H9 (cell line): ENCODE measurements at regions not wholly inside any gene's neighbourhood (a gene's known extent, or its start where the extent isn't known, plus 50 kb on each side); places are given as distances from the start of the nearest gene placed in this dataset.

Experiments
- DNase-seq: peaks from one replicate; pipeline ENCODE4 v3.0.0-alpha.2; 2017
- H2AFZ ChIP-seq: one replicate; pipeline ENCODE4 v1.6.1; 2013; ENCODE audit warnings: mild to moderate bottlenecking, low read length, control low read depth, moderate library complexity
- H2AK5ac ChIP-seq: 2 replicates; pipeline ENCODE4 v1.6.1; 2013; ENCODE audit warnings: low read length, control low read depth, mixed read lengths; ENCODE audit not compliant: insufficient read length
- H2BK120ac ChIP-seq: one replicate; pipeline ENCODE4 v1.6.1; 2013; ENCODE audit warnings: low read depth, mild to moderate bottlenecking, low read length, control low read depth, inconsistent platforms; ENCODE audit not compliant: poor library complexity, severe bottlenecking
- H2BK12ac ChIP-seq: 2 replicates; pipeline ENCODE4 v1.6.1; 2013; ENCODE audit warnings: low read length, control low read depth, mixed read lengths, low read depth; ENCODE audit not compliant: insufficient read length
- H2BK15ac ChIP-seq: 2 replicates; pipeline ENCODE4 v1.6.1; 2013; ENCODE audit warnings: low read depth, low read length, control low read depth
- H2BK20ac ChIP-seq: one replicate; pipeline ENCODE4 v1.6.1; 2013; ENCODE audit warnings: low read depth, mild to moderate bottlenecking, low read length, control low read depth, inconsistent platforms; ENCODE audit not compliant: poor library complexity, severe bottlenecking
- H2BK5ac ChIP-seq: 2 replicates; pipeline ENCODE4 v1.6.1; 2013; ENCODE audit warnings: low read length, control low read depth, mixed read lengths; ENCODE audit not compliant: insufficient read length
- H3K14ac ChIP-seq: 2 replicates; pipeline ENCODE4 v1.6.1; 2013; ENCODE audit warnings: low read length, control low read depth; ENCODE audit not compliant: insufficient read depth
- H3K18ac ChIP-seq: 2 replicates; pipeline ENCODE4 v1.6.1; 2013; ENCODE audit warnings: low read depth, mild to moderate bottlenecking, mixed read lengths, low read length, control low read depth; ENCODE audit not compliant: insufficient read length
- H3K23ac ChIP-seq: 2 replicates; pipeline ENCODE4 v1.6.1; 2013; ENCODE audit warnings: low read length, control low read depth, mixed read lengths, low read depth; ENCODE audit not compliant: insufficient read length
- H3K23me2 ChIP-seq: 2 replicates; pipeline ENCODE4 v1.6.1; 2013; ENCODE audit warnings: low read depth, mild to moderate bottlenecking, mixed read lengths, low read length, control low read depth; ENCODE audit not compliant: insufficient read length, poor library complexity, severe bottlenecking
- H3K27ac ChIP-seq: 2 replicates; pipeline ENCODE4 v1.5.1; 2013; ENCODE audit warnings: low read length, control low read depth, mixed read lengths, low read depth; ENCODE audit not compliant: insufficient read length
- H3K27me3 ChIP-seq: 2 replicates; pipeline ENCODE4 v1.6.1; 2013; ENCODE audit warnings: low read length, control low read depth, inconsistent platforms; ENCODE audit not compliant: insufficient read depth
- H3K4ac ChIP-seq: 2 replicates; pipeline ENCODE4 v1.6.1; 2013; ENCODE audit warnings: low read depth, mild to moderate bottlenecking, control low read depth, inconsistent platforms, low read length, moderate library complexity
- H3K4me1 ChIP-seq: 2 replicates; pipeline ENCODE4 v1.6.1; 2013; ENCODE audit warnings: low read length, control low read depth, inconsistent platforms; ENCODE audit not compliant: insufficient read depth
- H3K4me2 ChIP-seq: 2 replicates; pipeline ENCODE4 v1.6.1; 2013; ENCODE audit warnings: low read length, control low read depth, mixed read lengths; ENCODE audit not compliant: insufficient read length, insufficient read depth
- H3K56ac ChIP-seq: 2 replicates; pipeline ENCODE4 v1.6.1; 2013; ENCODE audit warnings: low read depth, mild to moderate bottlenecking, mixed read lengths, low read length, control low read depth; ENCODE audit not compliant: insufficient read length
- H3K79me1 ChIP-seq: 2 replicates; pipeline ENCODE4 v1.6.1; 2013; ENCODE audit warnings: low read depth, mild to moderate bottlenecking, moderate library complexity, low read length, control low read depth, inconsistent platforms; ENCODE audit not compliant: insufficient read depth, poor library complexity, severe bottlenecking
- H3K79me2 ChIP-seq: 2 replicates; pipeline ENCODE4 v1.6.1; 2013; ENCODE audit warnings: low read length, control low read depth, inconsistent platforms; ENCODE audit not compliant: insufficient read depth
- H3K9ac ChIP-seq: 2 replicates; pipeline ENCODE4 v1.6.1; 2013; ENCODE audit warnings: low read length, control low read depth, mixed read lengths; ENCODE audit not compliant: insufficient read length; ENCODE audit errors: extremely low read depth
- H3K9me3 ChIP-seq: one replicate; pipeline ENCODE4 v1.6.1; 2013; ENCODE audit warnings: low read depth, low read length, inconsistent platforms; ENCODE audit not compliant: control insufficient read depth
- H3T11ph ChIP-seq: one replicate; pipeline ENCODE4 v1.6.1; 2013; ENCODE audit warnings: mild to moderate bottlenecking, low read length, control low read depth, inconsistent platforms
- H4K20me1 ChIP-seq: one replicate; pipeline ENCODE4 v1.6.1; 2013; ENCODE audit not compliant: control insufficient read depth, insufficient read length, insufficient read depth
- H4K5ac ChIP-seq: 2 replicates; pipeline ENCODE4 v1.6.1; 2013; ENCODE audit warnings: low read depth, mild to moderate bottlenecking, mixed read lengths, low read length, control low read depth; ENCODE audit not compliant: insufficient read length
- H4K8ac ChIP-seq: replicated peaks from 2 replicates; pipeline ENCODE4 v1.6.1; 2013; ENCODE audit warnings: low read length, control low read depth, mixed read lengths, low read depth; ENCODE audit not compliant: insufficient read length
- H4K91ac ChIP-seq: 2 replicates; pipeline ENCODE4 v1.6.1; 2013; ENCODE audit warnings: low read depth, mild to moderate bottlenecking, moderate library complexity, mixed read lengths, low read length, control low read depth; ENCODE audit not compliant: insufficient read length
- H3K27ac Mint-ChIP-seq, 3 experiments: 2 replicates in 2 of 3; 3 replicates in 1 of 3; pipeline ENCODE4 v1.8.0; 2020 to 2021; ENCODE audit warnings: mixed read lengths in 3 of 3, mild to moderate bottlenecking in 1 of 3, moderate library complexity in 1 of 3
- H3K27me3 Mint-ChIP-seq: 2 replicates; pipeline ENCODE4 v1.8.0; 2021; ENCODE audit warnings: low read depth, mild to moderate bottlenecking, moderate library complexity, mixed read lengths
- H3K36me3 Mint-ChIP-seq, 3 experiments: 2 replicates in 2 of 3; 3 replicates in 1 of 3; pipeline ENCODE4 v1.8.0; 2020 to 2021; ENCODE audit warnings: low read depth in 3 of 3, mixed read lengths in 3 of 3; ENCODE audit not compliant: insufficient read depth in 1 of 3
- H3K4me1 Mint-ChIP-seq, 2 experiments: 2 replicates each; pipeline ENCODE4 v1.8.0; 2020; ENCODE audit warnings: mixed read lengths in 2 of 2
- H3K4me3 Mint-ChIP-seq, 2 experiments: 2 replicates in 1 of 2; 3 replicates in 1 of 2; pipeline ENCODE4 v1.8.0; 2020 to 2021; ENCODE audit warnings: mild to moderate bottlenecking in 2 of 2, mixed read lengths in 2 of 2, moderate library complexity in 1 of 2
- H3K9me3 Mint-ChIP-seq, 2 experiments: 2 replicates in 1 of 2; 3 replicates in 1 of 2; pipeline ENCODE4 v1.8.0; 2020; ENCODE audit warnings: mild to moderate bottlenecking in 2 of 2, mixed read lengths in 2 of 2, moderate library complexity in 1 of 2
- CTCF ChIP-seq: fragments of 200-600 bp; sonication (generic); conservative IDR thresholded peaks from 3 replicates; pipeline ENCODE4 v1.8.0; 2021; ENCODE audit warnings: antibody characterized with exemption, mild to moderate bottlenecking
- WGBS: extraction: QIAGEN DNeasy Blood & Tissue Kit; methylation state at CpG from one replicate; pipeline ENCODE4 v1.1.7; 2013; ENCODE audit warnings: missing lambda C conversion rate, low lambda C conversion rate, mixed read lengths; ENCODE audit not compliant: insufficient read length; ENCODE audit errors: extremely low coverage; 5-methylcytosine and 5-hydroxymethylcytosine counted together

- Histone ChIP-seq H3K56ac (no peak overlapping the region), H4K5ac (no peak overlapping the region), H3K27ac (no peak overlapping the region), H3K14ac (no peak overlapping the region), H3K27me3 (no peaks in the 10 kb centered on the region), H3K9ac (no peak overlapping the region), H3K79me2 (no peaks in the 10 kb centered on the region), H4K8ac (no peak overlapping the region), H3K4ac (no peak overlapping the region), H3K23me2 (no peaks in the 10 kb centered on the region), H2AFZ (no peak overlapping the region), H3K4me2 (no peak overlapping the region), H2BK15ac (no peak overlapping the region), H2BK5ac (no peak overlapping the region), H3K18ac (no peak overlapping the region), H2AK5ac (no peak overlapping the region), H3K23ac (no peak overlapping the region), H2BK12ac (no peak overlapping the region), H4K91ac (no peak overlapping the region), H4K20me1 (no peaks in the 10 kb centered on the region), H3K79me1 (no peaks in the 10 kb centered on the region), H2BK120ac (no peak overlapping the region), H3T11ph (no peak overlapping the region), H3K9me3 (no peaks in the 10 kb centered on the region), H2BK20ac (no peak overlapping the region), H3K4me1 (peaks cover 2% of the 10 kb centered on the region; the same call in 1 of the 2 replicates)
- Mint-ChIP-seq H3K27me3 (no peaks in the 10 kb centered on the region), H3K9me3 (no peaks in the 10 kb centered on the region), H3K4me3 (no peak overlapping the region), H3K36me3 (no peaks in the 10 kb centered on the region), H3K4me1 (peaks cover 2 to 11% of the 10 kb centered on the region in 2 experiments), H3K27ac (no peak overlapping the region)
- no peak for DNase-seq
- WGBS: no CpG with 5 or more reads among the region's 6 CpGs
- no peak for TF ChIP-seq CTCF
These were observed 198.4 kb downstream of the POU4F1 start for GRCh38 chr13:78404846-78405360.
